IPS-11a (cell line): ENCODE measurements at regions not wholly inside any gene's neighbourhood (a gene's known extent, or its start where the extent isn't known, plus 50 kb on each side); places are given as distances from the start of the nearest gene placed in this dataset.
A peak's percentile ranks its signal among the peaks of the same experiment; 100 is the strongest.
"Not testable (repeated sequence)": the region's sequence is repeated elsewhere in the genome, so short reads cannot be mapped to it uniquely, and the experiment has no call there.

Experiments
- H3K4me3 ChIP-seq: one replicate; pipeline ENCODE4 v1.5.1; 2013; ENCODE audit warnings: low read depth, low read length, control low read depth

DNA sequence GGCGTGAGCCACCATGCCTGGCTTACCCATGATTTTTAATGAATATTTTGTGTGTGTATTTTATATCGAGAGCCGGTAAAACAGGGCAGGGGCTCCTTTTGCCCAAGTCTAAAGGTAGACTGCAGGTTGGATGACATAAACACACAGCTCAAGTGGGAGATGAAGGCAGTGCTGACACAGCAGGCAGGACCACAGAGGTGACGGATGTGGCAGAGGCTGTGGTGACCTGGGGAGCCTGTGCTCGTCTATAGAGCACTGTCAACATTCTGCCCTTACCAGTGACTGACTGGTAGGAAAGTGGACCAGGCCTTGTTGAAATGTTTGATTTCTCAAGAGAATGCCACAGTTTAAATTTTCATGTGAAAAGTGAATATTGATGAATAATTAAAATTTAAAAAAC is 137.5 kb downstream of the ZFP64 start:
- H3K4me3 ChIP-seq: no peak overlapping the region

DNA sequence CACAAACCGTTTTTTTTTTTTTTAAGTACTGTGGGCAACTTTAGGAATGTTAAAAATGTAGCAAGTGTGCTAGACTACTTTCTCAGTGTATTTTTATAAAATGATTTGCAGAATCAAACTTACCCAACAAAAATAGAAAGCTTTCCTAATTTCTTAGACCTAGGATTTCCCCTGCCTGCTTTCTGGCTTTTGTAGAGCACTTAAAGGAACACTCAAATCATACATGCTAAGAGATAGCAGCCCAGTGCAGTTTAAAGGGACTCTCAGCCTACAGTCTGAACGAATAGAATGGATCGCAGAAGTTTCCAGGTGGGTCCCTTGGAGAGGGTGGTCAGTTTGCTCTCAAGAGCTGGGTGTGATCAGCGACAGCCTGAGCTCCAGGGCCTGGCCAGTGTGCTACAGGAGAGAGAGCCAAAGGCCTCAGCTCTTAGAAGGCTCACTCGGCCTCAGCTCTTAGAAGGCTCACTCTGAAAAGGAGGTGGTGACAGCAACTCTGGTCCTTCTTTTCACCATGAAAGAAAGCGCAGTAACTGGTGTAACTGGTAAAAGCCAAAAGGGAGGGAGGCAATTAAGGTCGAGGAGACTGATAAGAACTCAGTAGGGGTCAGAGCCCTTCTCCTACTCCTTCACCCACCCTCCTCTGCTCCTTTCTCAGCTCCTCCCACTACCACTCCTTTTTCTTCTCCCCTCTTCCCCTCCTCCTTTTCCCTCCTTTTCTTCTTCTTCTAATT is 142.4 kb downstream of the ZFP64 start:
- H3K4me3 ChIP-seq: no peak overlapping the region

DNA sequence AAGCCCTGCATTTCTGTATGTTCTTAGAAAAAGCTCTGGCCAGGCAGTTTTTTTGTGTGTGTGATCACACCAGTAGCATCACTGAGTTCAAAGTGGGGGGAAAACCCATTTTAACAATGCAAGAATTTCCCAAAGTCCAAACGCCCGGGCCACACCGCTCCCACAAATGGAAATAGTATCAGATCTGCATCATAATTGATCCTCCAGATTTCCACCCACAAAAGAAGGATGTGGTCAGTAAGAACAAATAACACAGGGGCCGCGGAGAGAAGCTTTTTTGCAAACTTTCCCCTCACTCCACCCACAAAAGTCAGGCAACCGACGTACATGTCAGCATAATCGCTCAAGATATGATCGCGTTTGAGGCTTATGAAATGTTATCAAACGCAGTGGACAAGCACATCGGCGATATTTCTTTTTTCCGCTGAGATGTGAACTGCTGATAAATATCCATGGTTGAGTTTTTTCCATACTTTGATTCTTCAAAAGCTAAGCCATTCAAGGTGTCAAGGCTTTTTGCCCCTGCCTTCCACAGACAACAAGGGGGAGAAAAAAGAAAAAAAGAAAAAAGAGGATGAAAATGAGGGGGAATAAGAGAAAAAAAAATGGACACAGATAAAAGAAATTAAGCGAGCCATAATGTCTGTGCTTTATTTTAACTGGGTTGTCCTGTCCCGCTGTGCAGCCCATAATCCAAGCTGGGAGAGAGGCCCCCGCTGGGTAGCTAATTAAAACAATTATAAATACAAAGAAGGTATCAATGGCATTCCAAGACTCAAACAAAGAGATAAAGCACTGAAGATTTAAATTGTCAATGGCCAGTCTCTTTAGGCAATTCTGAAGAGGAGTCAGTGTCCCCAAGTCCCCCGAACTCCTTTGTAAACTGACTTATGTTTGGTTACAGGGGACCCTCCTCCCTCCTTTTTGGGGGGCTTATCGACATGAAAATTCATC is 143.5 kb downstream of the ZFP64 start:
- peak overlapping the region; percentile 0 for H3K4me3 ChIP-seq

DNA sequence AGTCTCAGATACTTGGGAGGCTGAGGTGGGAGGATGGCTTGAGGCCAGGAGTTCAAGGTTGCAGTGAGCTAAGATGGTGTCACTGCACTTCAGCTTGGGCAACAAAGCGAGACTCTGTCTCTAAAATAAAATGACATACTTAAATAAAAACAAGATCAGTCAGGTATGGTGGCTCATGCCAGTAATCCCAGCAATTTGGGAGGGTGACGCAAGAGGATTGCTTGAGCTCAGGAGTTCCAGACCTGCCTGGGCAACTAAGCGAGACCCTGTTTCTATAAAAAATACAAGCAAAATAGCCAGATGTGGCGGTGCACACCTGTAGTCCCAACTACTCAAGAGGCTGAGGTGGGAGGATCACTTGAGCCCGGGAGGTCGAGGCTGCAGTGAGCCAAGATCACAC is 149.6 kb downstream of the ZFP64 start:
- H3K4me3 ChIP-seq: no peak overlapping the region

DNA sequence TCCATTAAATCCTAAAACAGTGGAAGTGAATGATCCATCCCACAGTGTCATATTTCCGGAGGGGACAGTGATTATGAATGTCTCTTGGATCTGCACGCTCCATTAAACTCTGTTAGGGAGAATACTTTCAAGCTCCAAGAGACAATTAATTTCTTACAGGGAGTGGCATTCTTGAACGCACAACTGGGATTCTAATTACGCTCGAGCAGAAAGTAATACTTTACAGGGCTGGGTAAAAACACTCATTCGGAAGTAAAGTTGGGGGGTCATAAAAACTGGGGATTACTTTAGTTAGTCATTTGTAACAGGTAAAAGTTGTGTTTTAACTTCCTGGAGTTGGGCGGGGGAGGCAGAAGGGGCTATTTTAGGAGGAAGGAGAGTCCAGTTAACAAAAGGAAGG is 151.8 kb downstream of the ZFP64 start:
- no peak overlapping the region for H3K4me3 ChIP-seq

DNA sequence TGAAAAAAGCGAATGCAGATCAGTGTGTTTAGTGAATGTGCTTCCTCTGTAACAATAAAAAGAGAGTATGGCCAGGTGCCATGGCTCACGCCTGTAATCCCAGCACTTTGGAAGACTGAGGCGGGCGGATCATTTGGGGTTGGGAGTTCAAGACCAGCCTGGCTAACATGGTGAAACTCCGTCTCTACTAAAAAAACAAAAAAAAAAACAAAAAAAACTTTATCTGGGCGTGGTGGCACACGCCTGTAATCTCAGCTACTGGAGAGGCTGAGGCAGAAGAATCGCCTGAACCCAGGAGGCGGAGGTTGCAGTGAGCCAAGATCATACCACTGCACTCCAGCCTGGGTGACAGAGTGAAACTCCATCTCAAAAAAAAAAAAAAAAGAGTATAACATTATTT is 152.9 kb downstream of the ZFP64 start:
- H3K4me3 ChIP-seq: not testable (repeated sequence)

DNA sequence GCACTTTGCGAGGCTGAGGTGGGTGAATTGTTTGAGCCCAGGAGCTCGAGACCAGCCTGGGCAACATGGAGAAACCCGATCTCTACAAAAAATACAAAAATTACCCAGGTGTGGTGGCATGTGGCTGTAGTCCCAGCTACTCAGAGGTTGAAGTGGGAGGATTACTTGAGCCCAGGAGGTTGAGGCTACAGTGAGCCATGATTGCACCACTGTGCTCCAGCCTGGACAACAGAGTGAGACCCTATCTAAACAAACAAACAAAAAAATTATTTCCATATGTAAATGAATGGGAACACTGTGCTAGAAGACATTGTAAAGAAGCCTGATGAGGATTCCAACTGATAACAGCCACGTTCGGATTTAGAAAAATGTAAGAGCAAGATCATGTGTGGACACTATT is 154.2 kb downstream of the ZFP64 start:
- H3K4me3 ChIP-seq: no peak overlapping the region

DNA sequence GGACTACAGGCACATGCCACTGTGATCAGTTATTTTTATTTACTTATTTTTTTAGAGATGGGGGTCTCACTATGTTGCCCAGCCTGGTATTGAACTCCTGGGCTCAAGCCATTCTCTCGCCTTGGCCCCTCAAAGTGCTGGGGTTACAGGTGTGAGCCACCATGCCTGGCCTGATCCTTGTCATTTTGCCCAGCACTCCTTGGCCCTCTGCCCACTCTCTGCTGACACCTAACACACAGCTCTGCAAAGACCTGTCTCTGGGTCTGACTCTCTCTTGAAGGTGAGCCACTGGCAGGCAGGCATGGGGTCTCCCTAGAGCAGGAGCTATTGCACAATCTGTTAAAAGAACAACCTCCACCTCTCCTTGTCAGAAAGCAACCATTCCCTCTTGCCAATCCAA is 155.6 kb downstream of the ZFP64 start:
- no peak overlapping the region for H3K4me3 ChIP-seq

DNA sequence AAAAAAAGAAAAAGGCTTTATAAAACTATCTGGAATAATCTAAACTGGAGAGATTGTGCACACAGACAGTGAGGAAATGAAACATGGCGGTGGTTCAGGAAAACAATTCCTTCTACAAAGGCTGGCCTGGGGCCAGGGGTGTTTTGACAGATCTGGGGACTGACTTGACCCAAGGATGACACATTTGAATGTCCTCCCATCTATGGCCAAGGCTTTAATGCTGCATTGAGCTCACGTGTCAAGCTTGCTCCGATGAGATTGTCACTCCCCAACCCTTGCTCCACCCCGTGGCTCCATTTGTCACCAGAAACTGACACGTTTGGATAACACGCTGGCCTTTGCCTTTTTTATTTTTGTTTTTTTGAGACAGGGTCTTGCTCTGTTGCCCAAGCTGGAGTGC is 156.1 kb downstream of the ZFP64 start:
- no peak overlapping the region for H3K4me3 ChIP-seq

DNA sequence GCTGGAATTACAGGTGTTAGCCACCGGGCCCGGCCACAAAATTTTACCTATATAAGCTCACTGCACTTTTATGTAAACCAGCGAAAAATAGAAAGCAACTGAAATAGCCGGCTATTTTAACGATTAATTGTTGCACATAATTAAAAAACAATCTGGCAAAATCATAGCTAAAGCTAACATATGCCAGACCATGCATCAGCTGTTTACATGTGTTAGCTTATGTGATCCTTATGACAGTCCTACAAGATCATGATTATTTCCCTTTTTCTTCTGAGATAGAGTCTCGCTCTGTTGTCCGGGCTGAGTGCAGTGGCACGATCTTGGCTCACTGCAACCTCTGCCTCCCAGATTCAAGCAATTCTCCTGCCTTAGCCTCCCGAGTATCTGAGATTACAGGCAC is 157.0 kb downstream of the ZFP64 start:
- H3K4me3 ChIP-seq: no peak overlapping the region

DNA sequence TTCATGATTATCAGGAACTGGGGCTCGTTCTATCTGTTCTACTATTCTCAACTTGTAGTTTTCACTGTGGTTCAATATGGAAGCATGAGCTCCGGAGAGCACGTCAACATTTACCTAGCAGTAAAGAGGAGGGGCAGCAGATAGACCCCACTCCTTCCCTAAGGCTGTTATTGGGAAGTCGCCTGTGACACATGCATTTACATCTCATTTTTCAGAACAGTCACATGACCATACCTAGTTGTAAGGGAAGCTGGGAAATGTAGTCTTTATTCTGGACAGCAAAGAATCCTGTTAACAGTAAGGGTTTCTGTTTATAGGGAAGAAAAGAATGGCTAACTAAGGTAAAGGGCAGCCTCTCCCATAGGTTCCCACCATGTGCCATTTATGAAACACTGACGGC is 158.3 kb downstream of the ZFP64 start:
- no peak overlapping the region for H3K4me3 ChIP-seq

DNA sequence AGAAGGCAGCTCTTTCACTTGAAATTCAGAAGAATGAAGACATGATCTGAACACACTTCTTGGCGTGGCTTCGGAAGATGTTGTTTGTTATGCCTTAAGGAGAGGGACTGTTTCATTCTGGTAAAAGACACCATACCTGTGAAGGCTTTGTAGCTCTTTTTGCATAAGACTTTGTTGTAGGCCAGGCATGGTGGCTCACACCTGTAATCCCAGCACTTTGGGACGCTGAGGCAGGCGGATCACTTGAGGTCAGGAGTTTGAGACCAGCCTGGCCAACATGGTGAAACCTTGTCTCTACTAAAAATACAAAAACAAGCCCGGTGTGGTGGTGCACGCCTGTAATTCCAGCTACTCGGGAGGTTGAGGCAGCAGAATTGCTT is 159.3 kb downstream of the ZFP64 start:
- H3K4me3 ChIP-seq: not testable (repeated sequence)

DNA sequence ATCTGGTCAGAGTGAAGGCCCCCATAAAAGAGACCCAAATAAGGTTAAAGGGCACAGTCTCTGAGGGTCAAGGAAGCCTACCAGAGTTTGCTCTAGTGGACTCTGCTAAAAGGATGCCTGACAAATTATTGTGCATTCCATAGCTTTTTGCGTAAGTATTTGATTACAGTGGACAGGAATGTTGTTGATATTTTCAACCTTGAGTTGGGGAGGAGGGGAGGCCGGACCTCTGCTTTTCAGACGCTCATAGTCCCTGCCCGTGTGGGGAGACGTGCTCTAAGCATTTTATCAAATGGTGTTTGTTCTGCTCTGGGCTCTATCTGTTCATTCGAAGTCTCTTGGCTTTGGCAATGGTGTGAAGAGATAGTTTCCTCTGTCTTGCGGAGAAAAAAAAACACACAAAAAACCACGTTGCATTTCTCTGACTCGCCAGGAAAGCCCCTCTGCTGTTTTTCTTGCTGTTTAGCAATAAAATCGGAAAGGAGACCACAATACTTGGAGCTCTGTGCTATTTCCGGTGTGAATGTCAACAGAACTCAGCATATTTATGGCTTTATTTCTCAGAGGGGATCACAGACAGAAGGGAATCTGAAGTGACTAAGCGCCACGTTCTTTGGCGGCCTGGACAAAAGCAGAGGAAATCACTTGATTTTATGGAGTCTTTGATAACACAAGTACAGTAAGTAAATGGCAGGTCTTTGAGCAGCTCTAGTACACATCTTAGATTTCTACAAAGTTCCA is 159.8 kb downstream of the ZFP64 start:
- H3K4me3 ChIP-seq: no peak overlapping the region

DNA sequence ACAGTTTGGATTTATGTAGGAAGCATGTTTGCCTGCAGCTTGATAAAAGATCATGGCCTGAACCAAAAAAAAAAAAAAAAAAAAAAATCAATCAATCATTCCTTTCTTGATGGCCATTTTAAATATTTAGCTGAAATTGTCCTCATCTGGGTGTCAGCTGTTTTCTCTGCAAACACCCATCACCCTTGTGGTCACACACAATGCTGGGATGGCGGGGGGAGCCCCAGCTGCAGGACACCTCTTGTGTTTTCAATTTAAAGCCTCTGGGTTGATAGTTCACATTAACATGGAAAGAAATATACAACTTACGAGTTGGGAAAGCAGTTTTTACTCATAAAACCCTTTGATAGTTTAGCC is 160.4 kb downstream of the ZFP64 start:
- H3K4me3 ChIP-seq: no peak overlapping the region

DNA sequence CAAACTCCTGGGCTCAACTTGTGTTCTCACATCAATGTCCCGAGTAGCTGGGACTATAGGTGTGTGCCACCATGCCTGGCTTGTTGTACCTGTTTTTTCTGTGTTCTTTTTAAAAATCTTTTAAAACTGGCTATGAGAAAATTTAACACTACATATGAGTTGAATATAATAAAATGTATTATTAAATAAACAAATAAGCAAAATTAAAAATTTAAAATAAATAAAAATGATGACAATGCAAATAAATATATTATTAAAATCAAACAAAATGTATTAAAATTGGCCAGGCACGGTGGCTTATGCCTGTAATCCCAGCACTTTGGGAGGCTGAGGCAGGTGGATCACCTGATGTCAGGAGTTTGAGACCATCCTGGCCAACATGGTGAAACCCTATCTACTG is 162.4 kb downstream of the ZFP64 start:
- not testable (repeated sequence) for H3K4me3 ChIP-seq

DNA sequence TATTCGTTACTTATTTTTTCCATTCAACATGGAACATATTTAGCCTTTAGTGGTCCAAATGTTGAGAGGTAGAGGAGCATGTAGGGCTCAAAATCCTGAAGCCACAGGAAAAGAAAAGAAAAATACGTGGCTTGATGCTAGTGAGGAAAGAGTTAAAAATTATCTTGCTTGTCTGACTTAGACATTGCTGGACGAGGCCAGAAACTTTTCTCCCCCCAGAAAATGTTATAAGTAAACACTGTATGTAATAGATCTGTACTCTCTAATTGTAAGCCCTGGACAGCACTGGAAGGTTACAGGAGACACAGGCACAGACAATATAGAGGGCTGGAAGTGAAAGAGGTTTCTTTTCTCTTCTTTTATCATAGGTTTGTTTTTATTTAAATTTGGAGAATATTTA is 165.6 kb downstream of the ZFP64 start:
- H3K4me3 ChIP-seq: no peak overlapping the region

DNA sequence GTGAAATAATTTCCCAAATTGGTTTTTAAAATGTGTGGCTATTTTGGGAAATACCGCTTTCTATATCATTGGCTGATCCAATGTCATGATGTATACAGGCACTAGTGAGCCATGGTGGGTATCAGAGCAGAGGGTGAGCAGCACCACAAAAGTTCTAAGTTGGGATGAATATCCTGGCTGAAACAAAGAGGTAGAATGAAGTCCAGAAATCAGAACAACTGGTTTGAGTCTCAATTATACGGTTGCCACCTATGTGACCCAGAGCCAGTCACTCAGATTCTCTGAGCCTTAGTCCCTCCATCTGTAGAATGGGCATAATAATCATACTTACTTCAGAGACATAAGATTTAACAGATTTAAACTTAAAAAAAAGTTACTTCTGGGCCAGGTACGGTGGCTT is 172.3 kb downstream of the ZFP64 start:
- H3K4me3 ChIP-seq: no peak overlapping the region

DNA sequence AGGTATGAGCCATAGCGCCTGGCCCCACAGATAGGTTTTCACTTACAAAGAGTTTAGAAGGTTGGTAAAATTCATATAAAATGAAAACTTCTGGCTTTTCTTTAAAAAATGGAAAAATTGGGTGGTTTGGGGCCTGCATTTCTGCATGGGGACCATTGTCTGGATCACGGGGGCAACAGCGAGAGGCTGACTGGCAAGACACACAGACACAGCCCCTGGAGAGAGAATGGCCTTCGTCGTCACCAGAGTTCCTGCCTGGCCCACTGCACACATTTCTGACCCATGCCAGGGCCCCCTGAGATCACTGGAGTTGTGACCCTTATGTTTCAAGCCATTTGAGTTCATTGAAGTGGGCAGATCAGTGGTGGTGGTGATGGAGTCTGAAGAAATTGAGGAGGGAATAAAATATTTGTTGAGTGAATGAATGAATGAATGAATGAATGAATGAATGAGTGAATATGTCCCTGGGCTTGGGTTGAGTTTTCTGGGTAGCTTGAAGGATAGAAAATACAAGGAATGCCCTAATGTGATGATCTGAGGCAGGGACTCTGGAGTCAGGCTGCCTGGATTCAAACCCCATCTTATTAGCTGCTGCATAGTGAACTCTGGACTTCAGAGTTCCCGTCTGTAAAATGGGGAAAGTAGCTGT is 173.8 kb downstream of the ZFP64 start:
- no peak overlapping the region for H3K4me3 ChIP-seq

DNA sequence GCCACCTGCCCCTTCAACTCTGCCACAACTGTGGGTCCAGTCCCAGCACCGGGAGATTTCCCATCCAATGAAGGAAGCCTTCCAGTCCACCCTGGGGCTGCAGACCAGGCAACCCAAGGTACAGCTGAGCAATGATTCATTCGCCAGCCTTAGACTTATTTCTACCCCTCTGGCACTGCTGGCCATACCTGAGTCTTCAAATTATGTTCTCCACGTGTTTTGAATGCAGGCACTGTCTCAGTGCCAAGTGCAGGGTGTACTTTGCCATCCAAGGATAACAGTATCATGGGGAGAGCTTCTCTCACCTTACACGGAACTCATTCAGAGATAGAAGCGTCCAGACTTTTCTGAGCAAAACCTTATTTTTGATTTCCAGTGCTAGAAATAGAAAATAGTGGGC is 175.6 kb downstream of the ZFP64 start:
- H3K4me3 ChIP-seq: no peak overlapping the region

DNA sequence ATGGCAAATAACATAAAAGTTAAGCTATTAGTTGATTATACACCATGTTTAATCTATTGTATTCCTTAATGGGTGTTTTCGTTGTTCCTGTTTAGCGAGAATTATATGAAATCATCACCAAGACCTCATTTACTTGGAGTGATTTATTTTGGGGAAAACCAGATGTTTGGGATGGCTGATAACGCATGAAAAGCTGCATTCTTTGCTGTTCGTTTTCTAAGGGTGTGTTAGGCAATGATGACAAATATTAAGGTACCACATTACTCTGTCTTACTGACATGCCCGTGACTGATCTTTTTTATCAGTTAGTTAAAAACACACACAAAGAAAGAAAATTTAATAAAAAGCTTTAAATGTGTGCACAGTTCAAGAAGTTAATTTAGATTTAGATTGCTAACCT is 176.4 kb downstream of the ZFP64 start:
- H3K4me3 ChIP-seq: no peak overlapping the region

DNA sequence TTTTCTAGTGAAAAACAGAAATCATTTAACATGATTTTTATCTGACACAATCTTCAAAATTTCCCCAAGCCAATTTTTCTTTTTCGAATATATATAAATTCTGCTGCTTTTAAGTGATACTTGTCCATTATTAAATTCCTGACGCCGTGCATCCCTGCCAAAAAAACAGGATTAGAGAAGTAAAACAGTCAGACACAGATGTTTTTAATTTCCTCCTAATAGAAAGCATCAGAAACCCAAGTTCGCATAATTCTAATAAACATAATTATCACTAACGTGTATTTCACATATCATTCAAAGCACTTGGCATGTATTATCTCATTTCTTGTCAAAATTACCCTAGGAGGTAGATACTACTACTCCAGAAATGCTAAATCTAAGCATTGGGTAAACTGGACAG is 179.5 kb downstream of the ZFP64 start:
- no peak overlapping the region for H3K4me3 ChIP-seq
